GM21529 (cell line): ENCODE measurements at regions not wholly inside any gene's neighbourhood (a gene's known extent, or its start where the extent isn't known, plus 50 kb on each side); places are given as distances from the start of the nearest gene placed in this dataset.

ENCODE experiments used
- ATAC-seq: cut with Tn5 transposase; IDR thresholded peaks from one replicate; pipeline ENCODE4 v1.9.1; 2021; ENCODE audit not compliant: unreplicated experiment

- ATAC-seq = no peak
Measured at GRCh38 chr13:47005756-47006414, 109.0 kb upstream of the HTR2A start.

DNA sequence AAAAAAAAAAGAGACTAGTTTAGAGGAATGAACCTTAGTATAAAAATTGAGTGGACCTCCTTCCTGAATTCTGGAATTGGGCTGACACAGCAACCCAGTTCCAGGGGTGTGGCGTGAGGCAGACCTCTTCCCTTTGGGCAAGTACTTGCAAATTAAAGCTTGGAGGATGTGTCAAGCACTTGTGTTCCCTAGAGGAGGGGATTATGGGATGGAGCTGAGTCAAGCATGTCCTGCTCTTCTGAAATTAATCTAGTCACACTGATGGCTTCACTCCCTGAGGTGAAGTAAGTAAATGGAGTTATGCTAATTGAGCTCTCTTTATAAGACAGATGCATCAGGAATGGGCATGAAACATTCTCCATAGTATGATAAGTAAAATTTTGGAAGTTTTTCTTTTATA, 107.7 kb upstream of the HTR2A start:
- ATAC-seq = no peak

DNA sequence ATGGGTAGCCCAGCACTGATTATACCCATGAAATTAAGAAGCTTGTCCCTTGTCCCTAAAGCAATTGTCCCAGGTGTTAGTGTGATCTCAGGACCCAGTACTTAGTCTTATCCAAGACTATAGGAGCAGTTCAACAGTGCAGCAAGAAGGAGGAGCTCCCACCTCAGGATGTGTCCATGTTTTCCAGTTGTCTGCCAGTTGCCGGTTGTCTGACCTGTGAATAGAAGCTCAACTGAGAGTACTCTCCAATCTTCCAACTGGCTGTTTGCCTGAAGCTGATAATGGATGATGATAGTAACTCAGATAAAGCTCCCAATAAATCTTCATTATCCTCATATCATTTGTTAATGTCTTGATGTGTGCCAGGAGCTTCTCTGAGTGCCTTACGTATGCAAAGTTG, 107.2 kb upstream of the HTR2A start:
- ATAC-seq = no peak

DNA sequence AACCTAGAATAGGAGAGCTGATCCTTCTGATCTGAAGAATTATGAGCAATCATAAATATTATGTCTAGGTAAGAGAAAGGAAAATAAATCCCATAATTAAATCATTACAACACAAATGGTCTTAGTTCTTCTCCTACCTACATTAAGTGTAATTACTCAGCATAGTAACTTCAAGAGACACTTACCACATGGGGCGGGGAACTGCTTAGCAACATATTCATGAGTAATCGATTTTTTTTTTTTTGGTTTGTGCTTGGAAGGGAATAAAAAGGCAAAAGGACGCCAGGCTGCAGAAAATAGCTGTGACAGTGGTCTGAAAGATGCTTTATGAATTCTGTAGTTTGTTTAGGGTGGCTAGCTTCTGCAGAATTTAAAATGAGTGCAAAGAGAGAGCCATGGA, 103.3 kb upstream of the HTR2A start:
- ATAC-seq = no peak

- ATAC-seq = peak; percentile 35
Measured at GRCh38 chr13:46996316-46997030, 99.6 kb upstream of the HTR2A start.

- peak; percentile 98 for ATAC-seq
Measured at GRCh38 chr13:46995874-46996273, 99.0 kb upstream of the HTR2A start.

DNA sequence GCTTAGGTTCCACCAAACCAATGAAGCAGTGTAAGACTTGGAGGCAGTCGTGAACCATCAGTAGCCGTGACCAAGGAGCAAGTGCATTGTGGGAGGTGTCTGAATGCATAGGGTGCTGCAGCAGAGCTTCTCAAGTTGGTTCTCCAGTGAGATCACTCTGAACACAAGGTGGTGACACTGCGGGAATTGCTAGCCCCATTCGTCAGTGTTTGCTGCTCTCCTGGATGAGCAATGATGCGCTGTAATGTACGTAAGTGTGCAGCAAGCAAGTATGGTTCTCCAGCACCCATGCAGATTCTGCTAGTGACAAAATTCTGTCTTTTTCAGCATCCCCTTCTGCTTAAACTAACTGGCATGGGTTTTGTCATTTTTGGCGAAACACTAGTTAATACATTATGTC, 97.6 kb upstream of the HTR2A start:
- no peak for ATAC-seq

GRCh38 chr13:46992383-46992952, 95.6 kb upstream of the HTR2A start:
- no peak for ATAC-seq

- ATAC-seq = peak; percentile 76
Measured at GRCh38 chr13:46983881-46984280, 87.0 kb upstream of the HTR2A start.

GRCh38 chr13:46982856-46983582, 86.2 kb upstream of the HTR2A start:
- ATAC-seq = peak; percentile 90

GRCh38 chr13:46975173-46975572, 78.3 kb upstream of the HTR2A start:
- ATAC-seq = no peak

- ATAC-seq = no peak
Measured at GRCh38 chr13:46968450-46968849, 71.6 kb upstream of the HTR2A start.

GRCh38 chr13:46964789-46965527, 68.1 kb upstream of the HTR2A start:
- no peak for ATAC-seq

- no peak for ATAC-seq
Measured at GRCh38 chr13:46963904-46964303, 67.1 kb upstream of the HTR2A start.

- ATAC-seq = peak; percentile 3
Measured at GRCh38 chr13:46962281-46962941, 65.6 kb upstream of the HTR2A start.

DNA sequence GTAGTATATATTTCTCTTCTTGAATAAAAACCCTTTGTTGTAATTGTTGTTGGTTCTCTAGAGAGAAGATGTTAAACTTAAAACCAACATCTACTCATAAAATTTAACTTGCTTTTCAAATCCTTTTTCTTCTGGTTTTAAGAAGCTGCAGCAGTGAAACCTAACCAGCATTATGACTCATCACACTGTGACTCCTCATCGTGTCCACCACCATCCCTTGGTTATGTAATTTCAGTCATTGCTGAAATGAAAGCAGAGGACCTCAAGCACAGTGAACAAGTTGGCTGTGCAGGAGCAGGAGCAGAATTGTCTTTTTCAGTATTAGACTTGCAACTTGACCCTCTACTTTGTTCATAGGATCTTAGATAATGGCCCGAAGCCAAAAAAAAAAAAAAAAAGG, 64.9 kb upstream of the HTR2A start:
- peak; percentile 100 for ATAC-seq

DNA sequence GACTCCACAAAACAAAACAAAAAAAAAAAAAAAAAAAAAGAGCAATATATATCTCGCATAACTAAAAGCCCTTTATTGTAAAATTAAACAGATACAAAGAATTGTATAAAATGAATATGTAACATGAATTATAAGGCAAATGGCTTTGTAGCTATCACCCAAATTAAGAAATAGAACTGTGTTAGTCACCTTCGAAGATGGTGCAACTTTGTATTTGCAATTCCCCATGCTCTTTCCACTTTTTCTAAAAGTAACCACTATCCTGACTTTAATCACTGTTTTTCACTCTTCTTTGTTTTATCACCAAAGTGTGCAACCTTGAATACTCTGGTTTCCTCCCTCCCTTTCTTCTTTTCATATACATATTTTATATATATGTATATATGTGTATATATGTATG, 57.1 kb upstream of the HTR2A start:
- no peak for ATAC-seq

GRCh38 chr13:46953331-46953730, 56.5 kb upstream of the HTR2A start:
- peak; percentile 80 for ATAC-seq

DNA sequence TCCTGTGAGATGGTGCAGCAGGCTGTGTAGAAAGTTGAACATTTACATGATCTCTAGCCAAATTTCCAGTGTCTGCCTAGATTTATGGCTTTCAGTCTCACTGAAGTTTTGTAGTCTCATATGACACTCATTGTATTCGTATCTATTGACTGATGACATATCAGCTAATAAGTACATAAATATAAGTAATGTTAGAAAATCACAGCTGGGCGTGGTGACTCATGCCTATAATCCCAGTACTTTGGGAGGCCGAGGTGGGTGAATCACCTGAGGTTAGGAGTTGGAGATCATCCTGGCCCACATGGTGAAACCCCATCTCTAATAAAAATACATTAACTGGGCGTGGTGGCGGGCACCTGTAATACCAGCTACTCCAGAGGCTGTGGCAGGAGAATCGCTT, 54.7 kb upstream of the HTR2A start:
- ATAC-seq = no peak

DNA sequence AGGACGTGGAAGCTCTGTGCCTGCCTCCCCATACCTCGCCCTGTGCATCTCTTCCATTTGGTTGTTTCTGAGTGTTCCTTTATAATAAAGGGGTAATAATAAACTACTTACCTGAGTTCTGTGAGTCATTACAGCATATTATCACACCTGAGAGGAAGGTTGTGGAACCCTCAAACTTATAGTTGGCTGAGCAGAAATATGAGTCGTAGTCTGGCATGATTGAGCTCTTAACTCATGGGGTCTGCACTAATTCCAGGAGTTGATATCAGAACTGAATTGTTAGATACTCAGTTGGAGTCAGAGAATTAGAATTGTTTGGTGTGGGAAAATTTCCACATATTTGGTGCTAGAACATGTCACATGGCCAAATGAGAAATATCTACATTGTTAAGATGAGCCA, 52.4 kb upstream of the HTR2A start:
- no peak for ATAC-seq

DNA sequence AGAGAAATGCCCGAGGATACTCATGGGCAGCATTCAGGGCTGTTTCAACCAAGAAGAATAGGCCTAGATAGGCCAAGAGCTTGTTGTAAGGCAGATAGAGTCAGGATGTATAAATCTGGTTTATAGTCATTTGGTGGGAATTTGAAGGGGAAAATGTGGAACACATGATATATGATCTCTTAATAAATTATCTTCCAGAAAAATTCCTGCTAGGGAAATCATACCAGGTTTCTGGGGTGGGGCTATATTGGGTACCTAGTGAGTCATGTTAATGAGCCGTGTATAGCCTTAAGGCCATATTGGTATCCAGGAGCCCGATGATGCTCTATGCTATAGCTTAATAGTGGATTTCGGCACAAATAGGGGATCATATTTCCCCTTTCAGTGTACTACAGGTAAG, 51.5 kb upstream of the HTR2A start:
- no peak for ATAC-seq
